Mucosa of descending colon (tissue), 3 donors: ENCODE measurements at regions not wholly inside any gene's neighbourhood (a gene's known extent, or its start where the extent isn't known, plus 50 kb on each side); places are given as distances from the start of the nearest gene placed in this dataset.

ENCODE experiments used
- ATAC-seq: fragments of 200-7000 bp; cut with Tn5 transposase; one replicate; pipeline ENCODE4 v1.9.1; 2020; ENCODE audit warnings: mild to moderate bottlenecking, moderate library complexity
- DNase-seq, 3 donors: peaks; one replicate each; pipeline ENCODE4 v3.0.0-alpha.2; 2020
- H3K36me3 ChIP-seq: fragments of 200-600 bp; one replicate; pipeline ENCODE4 v1.8.0; 2021; ENCODE audit warnings: low read depth, mild to moderate bottlenecking
- H3K4me1 ChIP-seq: fragments of 200-600 bp; one replicate; pipeline ENCODE4 v1.8.0; 2021; ENCODE audit warnings: low read depth, mild to moderate bottlenecking
- H3K4me3 ChIP-seq: fragments of 200-600 bp; one replicate; pipeline ENCODE4 v1.8.0; 2021; ENCODE audit warnings: mild to moderate bottlenecking
- H3K9me3 ChIP-seq: fragments of 200-600 bp; one replicate; pipeline ENCODE4 v1.8.0; 2021; ENCODE audit warnings: mild to moderate bottlenecking
- CTCF ChIP-seq: fragments of 200-600 bp; IDR thresholded peaks from one replicate; pipeline ENCODE4 v1.8.0; 2022; ENCODE audit warnings: antibody characterized with exemption, mild to moderate bottlenecking
- intact Hi-C, 2 donors: fragments of 100-400 bp; cut with DNase I in 1 of 2; cut with micrococcal nuclease in 1 of 2; formaldehyde crosslinking; loops; one replicate each; pipeline versions ENCODE4 v1.11.0 to v1.11.1; 2022; cut with DNase I, micrococcal nuclease
- donor health status: DM: no; HTN: no; CAD: no; lungs with moderate emphysema.
- donor health status: DM: no; HTN: no; CAD: no.
- donor health status: DM: no; HTN: yes; CAD: no.

DNA sequence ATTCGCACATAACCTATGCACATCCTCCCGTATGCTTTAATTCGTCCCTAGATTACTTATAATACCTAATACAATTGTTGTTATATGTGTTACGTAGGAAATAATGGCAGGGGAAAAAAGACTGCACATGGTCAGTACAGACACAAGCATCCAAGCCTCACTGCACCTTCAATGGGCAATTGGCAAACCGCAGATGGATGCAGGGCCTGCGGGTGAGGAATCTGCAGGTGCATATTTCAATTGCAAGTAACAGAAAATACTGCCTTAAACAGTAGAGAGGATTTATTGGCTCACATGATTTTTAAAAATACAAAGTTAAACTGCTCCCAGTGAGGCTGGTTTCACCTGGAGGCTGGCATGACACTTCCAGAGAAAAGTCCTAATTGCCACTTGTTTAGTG, 142.1 kb upstream of the MLN start:
- Histone ChIP-seq H3K4me3 (no peak overlapping the region), H3K4me1 (no peaks in the 10 kb centered on the region), H3K9me3 (no peaks in the 10 kb centered on the region), H3K36me3 (no peaks in the 10 kb centered on the region)
- ATAC-seq (no peak), DNase-seq (no peak)
- intact Hi-C loops = no loop called here
- TF ChIP-seq CTCF = no peak

- no peaks in the 10 kb centered on the region for H3K4me1 ChIP-seq
- no peak for DNase-seq
- H3K9me3 ChIP-seq = no peaks in the 10 kb centered on the region
- TF ChIP-seq CTCF = no peak
- no peak for ATAC-seq
- H3K4me3 ChIP-seq = no peak overlapping the region
- intact Hi-C loops = no loop called here
- H3K36me3 ChIP-seq = no peaks in the 10 kb centered on the region
Observed at GRCh38 chr6:33944686-33945411, 141.0 kb upstream of the MLN start.

DNA sequence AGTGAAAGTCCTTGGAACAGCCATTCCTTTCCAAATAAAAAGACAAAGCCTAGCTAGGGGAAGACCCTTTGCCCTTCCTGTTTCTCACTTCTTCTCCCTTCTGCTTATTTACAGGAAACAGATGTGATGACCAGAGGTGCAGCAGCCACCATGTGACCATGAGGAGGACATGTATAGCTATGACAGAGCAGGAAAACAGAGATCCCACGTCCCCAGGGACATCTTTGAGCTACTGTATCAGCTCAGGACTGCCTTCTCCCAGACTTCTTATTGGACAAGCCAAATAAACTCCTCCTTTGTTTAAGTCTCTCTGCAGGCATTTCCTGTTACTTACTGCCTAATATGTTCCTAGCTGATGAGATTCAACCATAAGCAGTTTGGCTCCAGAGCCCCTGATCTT, 133.1 kb upstream of the MLN start:
- H3K9me3 ChIP-seq = no peaks in the 10 kb centered on the region
- no peaks in the 10 kb centered on the region for H3K36me3 ChIP-seq
- no peaks in the 10 kb centered on the region for H3K4me1 ChIP-seq
- DNase-seq (no peak), ATAC-seq (no peak)
- intact Hi-C loops = no loop called here
- no peak overlapping the region for H3K4me3 ChIP-seq
- TF ChIP-seq CTCF = no peak

- Histone ChIP-seq H3K4me1 (no peaks in the 10 kb centered on the region), H3K36me3 (no peaks in the 10 kb centered on the region), H3K9me3 (no peaks in the 10 kb centered on the region), H3K4me3 (no peak overlapping the region)
- intact Hi-C loops = no loop called here
- no peak for TF ChIP-seq CTCF
- ATAC-seq = no peak
- DNase-seq = no peak
Observed at GRCh38 chr6:33935439-33936080, 131.8 kb upstream of the MLN start.

- ATAC-seq (no peak), DNase-seq (no peak)
- no peak overlapping the region for H3K4me3 ChIP-seq
- H3K36me3 ChIP-seq = no peaks in the 10 kb centered on the region
- H3K9me3 ChIP-seq = no peaks in the 10 kb centered on the region
- no peaks in the 10 kb centered on the region for H3K4me1 ChIP-seq
- no peak for TF ChIP-seq CTCF
- intact Hi-C loops = no loop called here
Observed at GRCh38 chr6:33934731-33935270, 131.0 kb upstream of the MLN start.
